CD8-positive, alpha-beta memory T cell (primary cell): ENCODE measurements at regions not wholly inside any gene's neighbourhood (a gene's known extent, or its start where the extent isn't known, plus 50 kb on each side); places are given as distances from the start of the nearest gene placed in this dataset.
"Not testable (repeated sequence)": the region's sequence is repeated elsewhere in the genome, so short reads cannot be mapped to it uniquely, and the experiment has no call there.

Experiments
- CTCF ChIA-PET: fragments of 350-600 bp; sonication (Branson Sonifier 250); formaldehyde crosslinking; loops from one replicate; lab custom pipeline; 2021; ENCODE audit warnings: antibody characterized with exemption; lab: Charles Lee
- POLR2A ChIA-PET: fragments of 350-600 bp; sonication (Branson Sonifier 250); formaldehyde crosslinking; loops from one replicate; lab custom pipeline; 2021; ENCODE audit warnings: antibody characterized with exemption; lab: Charles Lee
- DNase-seq, 5 donors: peaks; one replicate each; pipeline versions ENCODE4 v3.0.0 to v3.0.0-alpha.2; 2020 to 2022; ENCODE audit warnings: mixed read lengths in 1 of 5
- H3K27ac ChIP-seq: one replicate; pipeline ENCODE4 v1.7.0; 2013; ENCODE audit warnings: low read depth, mild to moderate bottlenecking, low read length, moderate library complexity
- H3K27me3 ChIP-seq: 2 replicates; pipeline ENCODE4 v1.7.0; 2013; ENCODE audit warnings: low read length, mild to moderate bottlenecking; ENCODE audit not compliant: insufficient read depth, poor library complexity, severe bottlenecking
- H3K36me3 ChIP-seq: 2 replicates; pipeline ENCODE4 v1.7.0; 2013; ENCODE audit warnings: mild to moderate bottlenecking, low read length, moderate library complexity; ENCODE audit not compliant: insufficient read depth
- H3K4me1 ChIP-seq: 2 replicates; pipeline ENCODE4 v1.7.0; 2013; ENCODE audit warnings: mild to moderate bottlenecking, low read length, moderate library complexity; ENCODE audit not compliant: insufficient read depth
- H3K4me3 ChIP-seq: 2 replicates; pipeline ENCODE4 v1.7.0; 2013; ENCODE audit warnings: mild to moderate bottlenecking, low read length
- H3K9me3 ChIP-seq: 2 replicates; pipeline ENCODE4 v1.7.0; 2013; ENCODE audit warnings: mild to moderate bottlenecking, low read length
- H3K27ac Mint-ChIP-seq, 8 donors: one replicate each; pipeline ENCODE4 v1.8.0; 2020 to 2021; ENCODE audit warnings: mixed read lengths in 8 of 8, mild to moderate bottlenecking in 6 of 8, inconsistent platforms in 3 of 8, moderate library complexity in 3 of 8
- H3K27me3 Mint-ChIP-seq, 2 donors: one replicate each; pipeline ENCODE4 v1.8.0; 2020 to 2021; ENCODE audit warnings: mixed read lengths in 2 of 2, mild to moderate bottlenecking in 1 of 2, moderate library complexity in 1 of 2
- H3K36me3 Mint-ChIP-seq, 3 donors: one replicate each; pipeline ENCODE4 v1.8.0; 2020 to 2021; ENCODE audit warnings: mixed read lengths in 3 of 3, inconsistent platforms in 1 of 3, mild to moderate bottlenecking in 1 of 3
- H3K4me1 Mint-ChIP-seq, 3 donors: one replicate each; pipeline ENCODE4 v1.8.0; 2020 to 2021; ENCODE audit warnings: mixed read lengths in 3 of 3, inconsistent platforms in 1 of 3, mild to moderate bottlenecking in 1 of 3
- H3K4me3 Mint-ChIP-seq, 7 donors: one replicate each; pipeline ENCODE4 v1.8.0; 2020 to 2021; ENCODE audit warnings: mixed read lengths in 7 of 7, mild to moderate bottlenecking in 6 of 7, moderate library complexity in 4 of 7, inconsistent platforms in 2 of 7
- H3K9me3 Mint-ChIP-seq, 5 donors: one replicate each; pipeline ENCODE4 v1.8.0; 2020 to 2022; ENCODE audit warnings: mixed read lengths in 5 of 5, mild to moderate bottlenecking in 3 of 5, moderate library complexity in 2 of 5, inconsistent platforms in 1 of 5

GRCh38 chr2:5007596-5007995, 684.6 kb upstream of the SOX11 start:
- ChIA-PET CTCF (no interaction called here), POLR2A (no interaction called here)
- DNase-seq = no peak
- no peak overlapping the region for H3K4me3 ChIP-seq
- no peaks in the 10 kb centered on the region for H3K4me1 ChIP-seq
- Mint-ChIP-seq H3K27me3 (no peaks in the 10 kb centered on the region), H3K9me3 (peaks cover 7 to 16% (median 8%) of the 10 kb centered on the region in 5 donors), H3K4me1 (no peaks in the 10 kb centered on the region), H3K27ac (no peak overlapping the region), H3K36me3 (no peaks in the 10 kb centered on the region), H3K4me3 (no peak overlapping the region)
- H3K36me3 ChIP-seq = no peaks in the 10 kb centered on the region
- H3K27me3 ChIP-seq = no peaks in the 10 kb centered on the region
- H3K27ac ChIP-seq = no peak overlapping the region
- H3K9me3 ChIP-seq = no peaks in the 10 kb centered on the region

- Histone ChIP-seq H3K36me3 (no peaks in the 10 kb centered on the region), H3K4me1 (no peaks in the 10 kb centered on the region), H3K4me3 (no peak overlapping the region), H3K27me3 (no peaks in the 10 kb centered on the region), H3K9me3 (peaks cover 3% of the 10 kb centered on the region), H3K27ac (no peak overlapping the region)
- DNase-seq = no peak
- no peaks in the 10 kb centered on the region for H3K36me3 Mint-ChIP-seq
- no peaks in the 10 kb centered on the region for H3K4me1 Mint-ChIP-seq
- H3K4me3 Mint-ChIP-seq = no peak overlapping the region
- H3K9me3 Mint-ChIP-seq = peaks cover 0 to 31% (median 7%) of the 10 kb centered on the region in 5 donors
- H3K27ac Mint-ChIP-seq = no peak overlapping the region
- H3K27me3 Mint-ChIP-seq = no peaks in the 10 kb centered on the region
- ChIA-PET POLR2A (no interaction called here), CTCF (no interaction called here)
Measured at GRCh38 chr2:5019324-5019723, 672.9 kb upstream of the SOX11 start.

GRCh38 chr2:5020116-5020875, 671.9 kb upstream of the SOX11 start:
- Mint-ChIP-seq H3K9me3 (peaks cover 0 to 28% (median 6%) of the 10 kb centered on the region in 5 donors), H3K4me3 (no peak overlapping the region), H3K27ac (no peak overlapping the region), H3K36me3 (no peaks in the 10 kb centered on the region), H3K27me3 (no peaks in the 10 kb centered on the region), H3K4me1 (no peaks in the 10 kb centered on the region)
- no peak overlapping the region for H3K27ac ChIP-seq
- H3K4me3 ChIP-seq = no peak overlapping the region
- DNase-seq = no peak
- no peaks in the 10 kb centered on the region for H3K36me3 ChIP-seq
- ChIA-PET POLR2A (no interaction called here), CTCF (no interaction called here)
- H3K27me3 ChIP-seq = no peaks in the 10 kb centered on the region
- no peaks in the 10 kb centered on the region for H3K4me1 ChIP-seq
- H3K9me3 ChIP-seq = peaks cover 3% of the 10 kb centered on the region

- ChIA-PET POLR2A (no interaction called here), CTCF (no interaction called here)
- no peaks in the 10 kb centered on the region for H3K4me1 ChIP-seq
- H3K9me3 Mint-ChIP-seq = peaks cover 0 to 30% (median 6%) of the 10 kb centered on the region in 5 donors
- no peaks in the 10 kb centered on the region for H3K36me3 ChIP-seq
- no peaks in the 10 kb centered on the region for H3K27me3 ChIP-seq
- no peak overlapping the region for H3K27ac Mint-ChIP-seq
- no peaks in the 10 kb centered on the region for H3K36me3 Mint-ChIP-seq
- H3K4me3 Mint-ChIP-seq = no peak overlapping the region
- no peak for DNase-seq
- H3K4me1 Mint-ChIP-seq = no peaks in the 10 kb centered on the region
- no peak overlapping the region for H3K27ac ChIP-seq
- H3K27me3 Mint-ChIP-seq = no peaks in the 10 kb centered on the region
- H3K9me3 ChIP-seq = peaks cover 3% of the 10 kb centered on the region
- no peak overlapping the region for H3K4me3 ChIP-seq
Measured at GRCh38 chr2:5021136-5021535, 671.0 kb upstream of the SOX11 start.

- peaks cover 0 to 30% (median 6%) of the 10 kb centered on the region in 5 donors for H3K9me3 Mint-ChIP-seq
- no peak overlapping the region for H3K27ac ChIP-seq
- CTCF ChIA-PET = no interaction called here
Measured at GRCh38 chr2:5022061-5022460, 670.1 kb upstream of the SOX11 start.

GRCh38 chr2:5022708-5023635, 669.2 kb upstream of the SOX11 start:
- H3K4me3 ChIP-seq, CTCF ChIA-PET, H3K27me3 Mint-ChIP-seq, H3K27ac ChIP-seq, H3K4me1 ChIP-seq, H3K9me3 ChIP-seq, H3K27ac Mint-ChIP-seq, POLR2A ChIA-PET, H3K4me3 Mint-ChIP-seq, H3K36me3 ChIP-seq, DNase-seq, H3K36me3 Mint-ChIP-seq, H3K27me3 ChIP-seq, H3K4me1 Mint-ChIP-seq: not testable (repeated sequence)
- peaks cover 0 to 28% (median 6%) of the 10 kb centered on the region in 5 donors for H3K9me3 Mint-ChIP-seq

More at GRCh38 chr2:5022061-5022460, 670.1 kb upstream of the SOX11 start:
- H3K27me3 ChIP-seq = no peaks in the 10 kb centered on the region
- Mint-ChIP-seq H3K27ac (no peak overlapping the region), H3K4me3 (no peak overlapping the region), H3K36me3 (no peaks in the 10 kb centered on the region), H3K4me1 (no peaks in the 10 kb centered on the region), H3K27me3 (no peaks in the 10 kb centered on the region)
- H3K4me3 ChIP-seq = no peak overlapping the region
- H3K36me3 ChIP-seq = no peaks in the 10 kb centered on the region
- H3K9me3 ChIP-seq = peaks cover 3% of the 10 kb centered on the region
- no peaks in the 10 kb centered on the region for H3K4me1 ChIP-seq
- DNase-seq = no peak
- POLR2A ChIA-PET = no interaction called here

- no peaks in the 10 kb centered on the region for H3K36me3 ChIP-seq
- H3K27me3 ChIP-seq = no peaks in the 10 kb centered on the region
- no peak overlapping the region for H3K27ac Mint-ChIP-seq
- peaks cover 3% of the 10 kb centered on the region for H3K9me3 ChIP-seq
- no peaks in the 10 kb centered on the region for H3K4me1 Mint-ChIP-seq
- H3K9me3 Mint-ChIP-seq = peaks cover 0 to 22% (median 6%) of the 10 kb centered on the region in 5 donors
- no peak overlapping the region for H3K4me3 ChIP-seq
- no peak overlapping the region for H3K4me3 Mint-ChIP-seq
- no peak for DNase-seq
- no peaks in the 10 kb centered on the region for H3K27me3 Mint-ChIP-seq
- ChIA-PET CTCF (no interaction called here), POLR2A (no interaction called here)
- H3K36me3 Mint-ChIP-seq = no peaks in the 10 kb centered on the region
- H3K4me1 ChIP-seq = no peaks in the 10 kb centered on the region
- no peak overlapping the region for H3K27ac ChIP-seq
Measured at GRCh38 chr2:5026571-5027234, 665.5 kb upstream of the SOX11 start.

- no peak overlapping the region for H3K4me3 ChIP-seq
- no peaks in the 10 kb centered on the region for H3K27me3 ChIP-seq
- no peak overlapping the region for H3K27ac ChIP-seq
- Mint-ChIP-seq H3K36me3 (no peaks in the 10 kb centered on the region), H3K27me3 (no peaks in the 10 kb centered on the region), H3K9me3 (peaks cover 0 to 16% (median 4%) of the 10 kb centered on the region in 5 donors), H3K4me1 (no peaks in the 10 kb centered on the region), H3K4me3 (no peak overlapping the region), H3K27ac (no peak overlapping the region)
- POLR2A ChIA-PET = no interaction called here
- H3K4me1 ChIP-seq = no peaks in the 10 kb centered on the region
- no peak for DNase-seq
- CTCF ChIA-PET = no interaction called here
- no peaks in the 10 kb centered on the region for H3K36me3 ChIP-seq
- H3K9me3 ChIP-seq = no peaks in the 10 kb centered on the region
Measured at GRCh38 chr2:5035057-5035488, 657.1 kb upstream of the SOX11 start.
